NCI-H748 (cell line): ENCODE measurements at regions not wholly inside any gene's neighbourhood (a gene's known extent, or its start where the extent isn't known, plus 50 kb on each side); places are given as distances from the start of the nearest gene placed in this dataset.

Source experiments
- DNase-seq: peaks from one replicate; lab custom pipeline; 2025; ENCODE audit not compliant: unreplicated experiment; lab: John Stamatoyannopoulos, UW

DNA sequence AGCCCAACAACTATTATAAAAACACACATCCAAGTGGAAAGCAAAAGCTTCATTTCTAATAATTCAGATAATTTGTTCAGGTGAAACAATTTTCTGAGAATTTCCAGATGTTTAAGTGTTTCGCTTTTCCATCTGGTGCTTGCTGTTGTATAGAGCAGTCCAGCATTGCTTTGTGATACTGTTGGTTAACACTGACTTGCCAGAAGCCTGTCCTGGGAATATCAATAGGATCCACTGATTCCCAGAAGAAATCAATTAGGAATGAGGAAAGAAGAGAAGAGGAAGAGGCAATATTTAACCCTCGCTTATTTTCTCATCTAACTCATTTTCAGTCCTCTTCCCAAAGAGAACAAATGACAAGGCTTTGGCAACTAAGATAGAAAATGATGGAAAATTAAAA, 94.9 kb upstream of the DDIT4L start:
- DNase-seq = no peak

DNA sequence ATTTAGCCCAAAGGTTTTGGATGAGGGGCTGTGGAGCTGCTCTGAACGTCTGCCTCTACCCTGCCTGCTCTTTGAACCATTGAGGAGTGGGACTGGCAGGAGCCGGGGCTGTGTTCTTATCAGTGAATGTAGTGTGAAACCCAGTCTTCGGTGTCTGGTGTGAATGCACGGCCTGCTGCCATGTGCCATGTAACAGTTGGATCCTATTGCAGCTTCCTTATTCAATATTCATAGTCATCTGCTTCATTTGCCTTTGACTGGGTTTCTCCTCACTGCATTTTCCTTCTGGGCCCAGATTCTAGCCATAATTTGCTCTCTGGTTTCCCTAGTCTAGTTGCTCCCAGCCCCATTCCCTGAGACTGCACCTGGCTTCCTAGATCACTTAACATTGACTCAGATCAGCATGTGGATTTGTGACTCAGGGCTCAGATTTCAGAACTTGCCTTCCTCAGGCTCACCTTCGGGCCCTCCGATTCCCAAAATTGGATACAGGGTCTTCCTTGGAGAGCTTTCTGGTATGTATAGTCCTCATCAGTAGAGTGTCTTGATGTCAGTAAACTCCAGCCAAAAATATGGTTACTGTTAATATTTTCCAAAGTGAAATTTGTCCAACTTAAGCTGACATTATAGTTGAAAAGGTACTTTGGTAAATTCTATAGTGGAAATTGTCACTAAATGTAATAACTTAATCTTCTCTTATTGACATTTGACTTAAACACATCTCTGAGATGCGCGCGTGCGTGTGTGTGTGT, 94.0 kb upstream of the DDIT4L start:
- no peak for DNase-seq

- no peak for DNase-seq
Measured at GRCh38 chr4:100280807-100281206, 90.5 kb upstream of the DDIT4L start.

DNA sequence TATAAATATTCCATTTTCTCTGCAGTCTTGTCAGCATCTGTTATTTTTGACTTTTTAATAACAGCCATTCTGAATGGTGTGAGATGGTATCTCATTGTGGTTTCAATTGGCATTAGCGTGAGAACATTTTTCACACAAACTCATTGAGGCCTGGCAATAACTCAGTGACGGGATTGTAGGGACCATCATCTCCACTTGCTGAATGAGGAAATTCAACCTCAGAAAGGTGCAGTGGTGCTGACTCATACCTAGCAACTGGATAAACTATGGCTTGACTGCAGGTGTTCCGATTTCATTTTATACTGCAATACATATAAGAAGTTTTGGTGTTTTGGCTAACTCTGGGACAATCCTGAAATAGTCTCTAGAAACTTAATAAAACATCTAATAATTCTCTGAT, 88.3 kb upstream of the DDIT4L start:
- no peak for DNase-seq

DNA sequence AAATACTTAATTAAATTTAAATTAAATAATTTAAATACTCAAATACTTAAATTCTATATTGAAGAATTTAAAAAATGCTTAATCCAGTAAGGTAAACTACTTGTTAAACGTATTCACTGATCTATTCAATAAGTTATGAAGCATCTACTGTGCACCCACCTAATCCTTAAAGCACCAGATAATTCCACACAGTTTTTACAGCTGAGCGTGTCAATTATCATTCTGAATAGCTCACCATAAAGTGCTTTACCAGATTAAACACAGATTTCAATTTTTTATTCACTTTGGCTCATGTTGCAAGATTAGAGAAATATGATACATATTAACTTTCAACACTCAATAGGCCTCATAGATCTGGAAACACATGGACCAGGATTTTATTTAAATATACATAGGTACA, 79.2 kb upstream of the DDIT4L start:
- peak; percentile 57 for DNase-seq

GRCh38 chr4:100268789-100269188, 78.5 kb upstream of the DDIT4L start:
- DNase-seq = peak; percentile 85

GRCh38 chr4:100261346-100261745, 71.1 kb upstream of the DDIT4L start:
- no peak for DNase-seq

DNA sequence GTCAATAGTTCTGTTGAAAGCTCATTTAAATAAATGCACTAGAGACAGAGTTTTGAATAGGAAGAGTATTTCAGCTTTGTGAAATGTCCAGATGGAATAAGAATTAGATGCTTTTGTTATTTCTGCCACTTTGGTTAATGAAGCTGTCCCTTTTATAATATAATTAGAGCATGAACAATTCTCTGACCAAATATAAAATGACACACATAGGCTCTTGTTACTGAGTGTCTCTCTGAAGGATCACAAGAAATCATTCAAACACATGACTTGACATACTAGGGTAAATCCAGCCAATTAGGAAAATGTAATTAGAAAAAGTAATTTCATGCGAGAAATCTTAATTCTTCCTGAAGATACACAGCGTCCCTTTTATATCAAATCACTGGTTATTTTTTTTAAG, 68.4 kb upstream of the DDIT4L start:
- no peak for DNase-seq

- DNase-seq = no peak
Measured at GRCh38 chr4:100257567-100257966, 67.3 kb upstream of the DDIT4L start.

DNA sequence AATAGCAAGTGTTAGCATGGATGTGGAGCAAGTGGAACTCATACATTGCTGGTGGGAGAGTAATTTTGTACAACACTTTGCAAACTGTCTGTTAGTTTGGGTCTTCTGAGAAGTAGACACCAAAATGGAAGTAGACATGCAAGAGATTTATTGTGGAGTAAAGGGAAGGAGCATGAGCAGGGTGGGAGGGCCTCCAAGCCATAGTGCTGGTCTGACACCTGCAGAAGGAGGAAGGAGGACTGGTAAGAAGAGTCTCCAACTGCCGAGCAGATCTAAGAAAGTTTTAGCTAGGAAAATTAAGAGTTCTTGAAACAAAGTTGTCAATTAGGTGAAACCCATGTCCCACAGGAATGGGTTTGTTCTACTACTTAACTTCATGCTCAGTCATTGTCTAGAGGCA, 64.0 kb upstream of the DDIT4L start:
- DNase-seq = no peak

DNA sequence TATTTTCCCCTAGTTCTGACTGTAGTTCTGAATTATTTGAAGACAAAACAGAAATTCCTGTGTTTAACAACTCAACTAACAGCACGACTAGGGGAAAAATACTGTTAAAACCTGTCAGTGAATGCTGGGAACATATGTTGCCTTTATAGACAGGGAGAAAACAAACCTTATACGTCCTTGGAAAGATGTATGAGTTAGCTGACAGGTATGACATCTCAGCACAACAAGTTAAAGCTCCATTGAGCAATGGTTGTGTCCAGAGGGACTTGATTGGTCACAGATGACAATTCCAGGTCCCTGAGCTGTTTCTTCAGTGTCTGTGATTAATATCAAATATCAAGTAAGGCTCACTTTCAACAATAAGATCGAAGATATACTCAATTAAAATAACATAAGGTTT, 58.2 kb upstream of the DDIT4L start:
- no peak for DNase-seq

GRCh38 chr4:100246697-100247096, 56.4 kb upstream of the DDIT4L start:
- no peak for DNase-seq

GRCh38 chr4:100244347-100244746, 54.1 kb upstream of the DDIT4L start:
- no peak for DNase-seq
